Neural progenitor cell (in vitro differentiated cells): ENCODE measurements at regions not wholly inside any gene's neighbourhood (a gene's known extent, or its start where the extent isn't known, plus 50 kb on each side); places are given as distances from the start of the nearest gene placed in this dataset.

Experiments
- EZH2 ChIP-seq: fragments of 200-600 bp; sonication (generic); IDR thresholded peaks from 2 replicates; pipeline ENCODE4 v1.6.1; 2017; ENCODE audit warnings: antibody characterized with exemption, mild to moderate bottlenecking, moderate library complexity
- EZH2phosphoT487 ChIP-seq: fragments of 200-600 bp; sonication (generic); IDR thresholded peaks from 2 replicates; pipeline ENCODE4 v1.6.1; 2017; ENCODE audit warnings: antibody characterized with exemption
- TF ChIP-seq, protein P1 (sequence below): fragments of 200-600 bp; sonication (generic); IDR thresholded peaks from 2 replicates; pipeline ENCODE4 v1.5.1; 2017; ENCODE audit warnings: antibody characterized with exemption, mild to moderate bottlenecking

DNA sequence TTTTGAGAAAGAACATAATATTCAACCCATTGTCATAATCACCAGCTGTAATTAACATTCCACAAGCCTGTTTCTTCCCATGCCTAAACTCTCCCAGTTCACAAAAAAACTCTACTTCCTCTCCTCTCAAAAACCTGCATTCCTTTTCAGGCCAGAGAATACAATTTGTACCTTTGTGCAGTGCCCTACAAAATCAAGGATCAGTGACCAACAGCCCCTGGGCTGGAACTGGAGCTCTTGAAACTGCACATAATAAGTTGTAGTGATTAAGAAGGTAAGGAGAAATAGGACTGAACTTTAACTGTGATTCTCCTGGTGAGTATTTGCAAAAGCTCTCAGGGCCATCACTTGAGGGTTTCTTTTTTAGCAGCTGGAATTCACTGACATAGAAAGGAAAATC is 472.7 kb downstream of the RFC3 start:
- TF ChIP-seq, protein P1, sequence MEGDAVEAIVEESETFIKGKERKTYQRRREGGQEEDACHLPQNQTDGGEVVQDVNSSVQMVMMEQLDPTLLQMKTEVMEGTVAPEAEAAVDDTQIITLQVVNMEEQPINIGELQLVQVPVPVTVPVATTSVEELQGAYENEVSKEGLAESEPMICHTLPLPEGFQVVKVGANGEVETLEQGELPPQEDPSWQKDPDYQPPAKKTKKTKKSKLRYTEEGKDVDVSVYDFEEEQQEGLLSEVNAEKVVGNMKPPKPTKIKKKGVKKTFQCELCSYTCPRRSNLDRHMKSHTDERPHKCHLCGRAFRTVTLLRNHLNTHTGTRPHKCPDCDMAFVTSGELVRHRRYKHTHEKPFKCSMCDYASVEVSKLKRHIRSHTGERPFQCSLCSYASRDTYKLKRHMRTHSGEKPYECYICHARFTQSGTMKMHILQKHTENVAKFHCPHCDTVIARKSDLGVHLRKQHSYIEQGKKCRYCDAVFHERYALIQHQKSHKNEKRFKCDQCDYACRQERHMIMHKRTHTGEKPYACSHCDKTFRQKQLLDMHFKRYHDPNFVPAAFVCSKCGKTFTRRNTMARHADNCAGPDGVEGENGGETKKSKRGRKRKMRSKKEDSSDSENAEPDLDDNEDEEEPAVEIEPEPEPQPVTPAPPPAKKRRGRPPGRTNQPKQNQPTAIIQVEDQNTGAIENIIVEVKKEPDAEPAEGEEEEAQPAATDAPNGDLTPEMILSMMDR = no peak
- TF ChIP-seq EZH2 (no peak), EZH2phosphoT487 (no peak)
